ENCODE measurements at regions not wholly inside any gene's neighbourhood (a gene's known extent, or its start where the extent isn't known, plus 50 kb on each side); places are given as distances from the start of the nearest gene placed in this dataset.

- H3K9me3 Mint-ChIP-seq = no peaks in the 10 kb centered on the region
- DNase-seq (no peak), ATAC-seq (no peak)
- H3K4me1 Mint-ChIP-seq (ENCODE audit: low read depth) = no peaks in the 10 kb centered on the region
- no peaks in the 10 kb centered on the region for H3K27me3 Mint-ChIP-seq (ENCODE audit: low read depth)
- no peak overlapping the region for H3K4me3 Mint-ChIP-seq
- H3K36me3 Mint-ChIP-seq (ENCODE audit: insufficient read depth) = no peaks in the 10 kb centered on the region
Measured at GRCh38 chr2:186917866-186918265, 68.9 kb upstream of the ZSWIM2 start.

- ATAC-seq (no peak), DNase-seq (no peak)
- H3K4me1 Mint-ChIP-seq (ENCODE audit: low read depth) = no peaks in the 10 kb centered on the region
- H3K4me3 Mint-ChIP-seq = no peak overlapping the region
- H3K9me3 Mint-ChIP-seq = no peaks in the 10 kb centered on the region
- no peaks in the 10 kb centered on the region for H3K36me3 Mint-ChIP-seq (ENCODE audit: insufficient read depth)
- no peaks in the 10 kb centered on the region for H3K27me3 Mint-ChIP-seq (ENCODE audit: low read depth)
Measured at GRCh38 chr2:186913870-186914269, 64.9 kb upstream of the ZSWIM2 start.

DNA sequence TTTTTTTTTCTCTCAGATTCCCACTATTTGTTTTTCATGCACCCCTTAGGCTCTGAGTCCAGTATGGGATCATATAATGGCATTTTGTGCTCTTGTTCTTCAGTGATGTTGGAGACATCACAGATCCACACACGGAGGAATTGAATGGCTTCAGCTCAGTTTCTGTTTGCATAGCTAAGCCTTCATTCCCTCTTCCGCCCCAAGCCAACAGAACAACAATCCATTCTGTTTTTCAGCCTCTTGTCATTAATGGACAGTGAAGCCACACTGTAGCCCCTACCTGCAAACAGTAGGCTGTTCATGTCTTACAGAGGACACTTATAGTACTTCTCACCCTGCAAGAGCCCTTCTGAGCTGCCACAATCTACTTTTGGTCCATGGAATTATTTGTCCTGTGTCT, 64.0 kb upstream of the ZSWIM2 start:
- Mint-ChIP-seq H3K9me3 (no peaks in the 10 kb centered on the region), H3K4me3 (no peak overlapping the region), H3K27me3 (ENCODE audit: low read depth) (no peaks in the 10 kb centered on the region), H3K4me1 (ENCODE audit: low read depth) (no peaks in the 10 kb centered on the region), H3K36me3 (ENCODE audit: insufficient read depth) (no peaks in the 10 kb centered on the region)
- DNase-seq (no peak), ATAC-seq (no peak)

DNA sequence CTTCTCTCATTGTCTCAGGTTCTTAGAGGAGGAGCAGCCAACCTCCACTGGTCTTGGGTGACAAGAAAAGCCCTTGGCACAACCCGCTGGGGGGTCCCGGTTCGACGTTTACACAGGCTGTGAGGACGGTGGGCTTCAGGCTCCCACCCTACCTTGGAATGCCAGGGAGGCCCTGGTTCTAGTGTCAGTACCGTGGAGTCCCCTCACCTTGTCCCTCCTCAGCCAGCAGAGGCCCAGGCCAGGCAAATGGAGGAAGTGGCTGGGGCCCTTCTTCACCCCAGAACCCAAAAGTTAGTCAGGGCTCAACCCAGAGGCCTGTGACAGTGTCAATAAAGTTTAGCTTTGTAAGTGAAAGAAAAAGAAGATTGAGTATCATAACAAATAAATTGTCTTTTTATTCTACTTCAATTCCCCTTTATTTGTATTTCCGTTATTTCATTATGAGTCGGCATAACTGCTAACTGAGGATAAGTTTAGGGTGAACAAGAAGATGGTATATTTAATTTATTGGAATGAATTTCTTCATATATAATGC, 62.6 kb upstream of the ZSWIM2 start:
- H3K9me3 Mint-ChIP-seq = no peaks in the 10 kb centered on the region
- H3K4me1 Mint-ChIP-seq (ENCODE audit: low read depth) = no peaks in the 10 kb centered on the region
- H3K4me3 Mint-ChIP-seq = no peak overlapping the region
- H3K36me3 Mint-ChIP-seq (ENCODE audit: insufficient read depth) = no peaks in the 10 kb centered on the region
- no peak for DNase-seq
- ATAC-seq = no peak
- H3K27me3 Mint-ChIP-seq (ENCODE audit: low read depth) = no peaks in the 10 kb centered on the region

DNA sequence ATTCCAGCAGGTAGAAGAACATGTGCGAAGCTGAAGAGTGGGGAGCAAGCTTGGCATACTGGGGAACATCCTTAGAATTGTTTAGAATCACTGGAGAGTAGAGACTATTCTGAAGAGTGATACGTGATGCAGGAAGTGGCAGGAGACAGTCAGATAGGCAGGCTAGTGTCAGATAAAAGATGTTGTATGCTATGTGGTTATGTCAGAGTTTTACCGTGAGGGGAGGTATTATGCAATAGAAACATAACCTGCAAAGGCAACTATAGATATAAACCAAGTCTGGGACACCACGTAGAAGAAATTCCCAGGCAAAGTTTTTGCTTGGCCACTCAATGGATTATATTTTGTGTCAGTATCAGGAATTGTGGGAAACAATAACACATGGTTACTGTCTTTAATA, 62.0 kb upstream of the ZSWIM2 start:
- no peaks in the 10 kb centered on the region for H3K36me3 Mint-ChIP-seq (ENCODE audit: insufficient read depth)
- H3K4me1 Mint-ChIP-seq (ENCODE audit: low read depth) = no peaks in the 10 kb centered on the region

DNA sequence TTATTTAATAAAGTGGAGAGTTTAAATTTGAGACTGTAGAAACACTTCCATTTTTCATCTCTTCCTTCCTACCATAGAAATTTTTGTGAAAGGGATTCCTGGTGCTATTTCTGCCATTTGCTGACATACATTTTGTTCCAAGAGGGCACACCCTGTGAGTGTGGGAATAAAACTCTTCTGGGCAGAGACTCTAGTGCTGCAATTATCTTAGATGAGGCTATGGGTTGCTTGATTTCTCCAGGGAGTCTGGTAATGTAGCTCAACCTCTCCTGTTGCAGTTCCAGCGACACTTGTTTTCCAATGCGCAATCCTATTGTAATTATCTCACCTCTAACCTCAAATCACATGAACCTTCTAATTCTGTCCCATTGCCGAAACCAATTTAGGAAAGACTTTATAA, 60.1 kb upstream of the ZSWIM2 start:
- H3K4me3 Mint-ChIP-seq = no peak overlapping the region
- DNase-seq (no peak), ATAC-seq (no peak)
- no peaks in the 10 kb centered on the region for H3K4me1 Mint-ChIP-seq (ENCODE audit: low read depth)
- H3K36me3 Mint-ChIP-seq (ENCODE audit: insufficient read depth) = no peaks in the 10 kb centered on the region
- H3K27me3 Mint-ChIP-seq (ENCODE audit: low read depth) = no peaks in the 10 kb centered on the region
- no peaks in the 10 kb centered on the region for H3K9me3 Mint-ChIP-seq

More for the DNA sequence above, 62.0 kb upstream of the ZSWIM2 start:
- Mint-ChIP-seq H3K4me3 (no peak overlapping the region), H3K27me3 (ENCODE audit: low read depth) (no peaks in the 10 kb centered on the region), H3K9me3 (no peaks in the 10 kb centered on the region)
- DNase-seq = no peak
- no peak for ATAC-seq

DNA sequence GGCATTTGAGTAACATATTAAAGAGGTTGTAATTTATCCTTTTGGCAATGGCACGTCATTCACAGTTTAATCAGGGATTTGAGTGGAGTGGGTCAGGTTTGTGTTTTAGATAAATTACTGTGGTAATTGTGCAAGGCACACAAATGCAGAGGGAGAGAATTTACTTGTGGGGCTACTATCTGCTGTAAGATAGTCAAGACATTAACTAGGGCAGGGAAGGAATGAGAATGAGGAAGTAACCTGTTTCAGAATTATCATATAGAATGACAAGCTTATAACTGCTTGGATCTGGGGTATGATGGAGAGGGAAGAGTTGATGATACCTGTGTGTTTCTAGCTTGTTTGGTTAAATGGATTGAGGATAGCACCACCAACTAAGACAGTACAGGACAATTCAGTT, 58.9 kb upstream of the ZSWIM2 start:
- H3K4me1 Mint-ChIP-seq (ENCODE audit: low read depth) = no peaks in the 10 kb centered on the region
- H3K27me3 Mint-ChIP-seq (ENCODE audit: low read depth) = no peaks in the 10 kb centered on the region
- H3K36me3 Mint-ChIP-seq (ENCODE audit: insufficient read depth) = no peaks in the 10 kb centered on the region
- H3K9me3 Mint-ChIP-seq = no peaks in the 10 kb centered on the region
- no peak overlapping the region for H3K4me3 Mint-ChIP-seq
- DNase-seq = no peak
- no peak for ATAC-seq

GRCh38 chr2:186903216-186903615, 54.2 kb upstream of the ZSWIM2 start:
- Mint-ChIP-seq H3K27me3 (ENCODE audit: low read depth) (no peaks in the 10 kb centered on the region), H3K4me1 (ENCODE audit: low read depth) (no peaks in the 10 kb centered on the region), H3K36me3 (ENCODE audit: insufficient read depth) (no peaks in the 10 kb centered on the region), H3K4me3 (no peak overlapping the region), H3K9me3 (peaks cover 3% of the 10 kb centered on the region)
- no peak for DNase-seq
- ATAC-seq = no peak
